Breast epithelium (tissue), 4 donors: ENCODE measurements at regions not wholly inside any gene's neighbourhood (a gene's known extent, or its start where the extent isn't known, plus 50 kb on each side); places are given as distances from the start of the nearest gene placed in this dataset.

ENCODE experiments used
- DNase-seq, 2 donors: peaks; one replicate each; pipeline ENCODE4 v3.0.0-alpha.2; 2019; ENCODE audit warnings: low spot score in 2 of 2
- H3K27ac ChIP-seq, 2 donors: fragments of 200-600 bp; sonication (generic) in 1 of 2; one replicate each; pipeline ENCODE4 v1.5.1; 2016 to 2019; ENCODE audit warnings: mild to moderate bottlenecking in 1 of 2
- H3K27me3 ChIP-seq, 2 donors: fragments of 200-600 bp; sonication (generic) in 1 of 2; one replicate each; pipeline versions ENCODE4 v1.5.1 to v1.6.0; 2017 to 2019; ENCODE audit warnings: control low read depth in 1 of 2, mild to moderate bottlenecking in 1 of 2
- H3K36me3 ChIP-seq: fragments of 200-600 bp; one replicate; pipeline ENCODE4 v1.5.1; 2019
- H3K4me1 ChIP-seq, 2 donors: fragments of 200-600 bp; sonication (generic); one replicate each; pipeline ENCODE4 v1.5.1; 2016 to 2019; ENCODE audit warnings: control low read depth in 1 of 2
- H3K4me3 ChIP-seq, 3 donors: fragments of 200-600 bp; sonication (generic); 1 replicate in 2 of 3; 2 replicates in 1 of 3; pipeline ENCODE4 v1.5.1; 2016 to 2019; ENCODE audit warnings: mild to moderate bottlenecking in 3 of 3, moderate library complexity in 2 of 3
- H3K9me3 ChIP-seq, 2 donors: fragments of 200-600 bp; sonication (generic) in 1 of 2; one replicate each; pipeline ENCODE4 v1.5.1; 2016 to 2019; ENCODE audit warnings: control low read depth in 1 of 2
- CTCF ChIP-seq, 3 donors: fragments of 450-650 bp; IDR thresholded peaks; one replicate each; pipeline ENCODE4 v1.5.1; 2016 to 2017; ENCODE audit warnings: antibody characterized with exemption in 3 of 3, mild to moderate bottlenecking in 3 of 3, moderate library complexity in 3 of 3
- POLR2A ChIP-seq: fragments of 450-650 bp; IDR thresholded peaks from one replicate; pipeline ENCODE4 v1.6.1; 2016; ENCODE audit warnings: antibody characterized with exemption, mild to moderate bottlenecking, moderate library complexity
- POLR2AphosphoS5 ChIP-seq, 3 donors: sonication (generic); formaldehyde crosslinking; IDR thresholded peaks; one replicate each; pipeline ENCODE4 v1.6.1; 2017; ENCODE audit warnings: antibody characterized with exemption in 3 of 3
- intact Hi-C: fragments of 100-400 bp; cut with DNase I; formaldehyde crosslinking; loops from one replicate; pipeline ENCODE4 v1.15.1; 2023; ENCODE audit warnings: low total_unique reads

- Histone ChIP-seq H3K4me1 (no peaks in the 10 kb centered on the region), H3K9me3 (no peaks in the 10 kb centered on the region), H3K27ac (no peak overlapping the region), H3K27me3 (no peaks in the 10 kb centered on the region), H3K36me3 (no peaks in the 10 kb centered on the region), H3K4me3 (no peak overlapping the region)
- TF ChIP-seq POLR2A = no peak
- TF ChIP-seq POLR2AphosphoS5 (IDR thresholded peaks at IDR 0.05) = no peak
- no peak for TF ChIP-seq CTCF (IDR thresholded peaks at IDR 0.05)
- no peak for DNase-seq
- intact Hi-C loops = no loop called here
Measured at GRCh38 chr11:87966694-87967093, 208.5 kb downstream of the RAB38 start.

- Histone ChIP-seq H3K27ac (no peak overlapping the region), H3K27me3 (no peaks in the 10 kb centered on the region), H3K36me3 (no peaks in the 10 kb centered on the region), H3K9me3 (no peaks in the 10 kb centered on the region), H3K4me1 (no peaks in the 10 kb centered on the region), H3K4me3 (no peak overlapping the region)
- TF ChIP-seq POLR2AphosphoS5 (IDR thresholded peaks at IDR 0.05) (no peak), POLR2A (no peak), CTCF (IDR thresholded peaks at IDR 0.05) (no peak)
- DNase-seq = no peak
- intact Hi-C loops = no loop called here
Measured at GRCh38 chr11:87966216-87966615, 209.0 kb downstream of the RAB38 start.

GRCh38 chr11:87961606-87962005, 213.6 kb downstream of the RAB38 start:
- Histone ChIP-seq H3K27ac (no peak overlapping the region), H3K9me3 (no peaks in the 10 kb centered on the region), H3K4me1 (no peaks in the 10 kb centered on the region), H3K4me3 (no peak overlapping the region), H3K36me3 (no peaks in the 10 kb centered on the region), H3K27me3 (no peaks in the 10 kb centered on the region)
- intact Hi-C loops = no loop called here
- no peak for TF ChIP-seq POLR2AphosphoS5 (IDR thresholded peaks at IDR 0.05)
- TF ChIP-seq POLR2A = no peak
- DNase-seq = no peak

GRCh38 chr11:87957961-87958360, 217.3 kb downstream of the RAB38 start:
- no peaks in the 10 kb centered on the region for H3K9me3 ChIP-seq
- H3K27ac ChIP-seq = no peak overlapping the region
- no peaks in the 10 kb centered on the region for H3K27me3 ChIP-seq
- H3K4me1 ChIP-seq = no peaks in the 10 kb centered on the region
- no peak for DNase-seq
- H3K36me3 ChIP-seq = no peaks in the 10 kb centered on the region
- no peak for TF ChIP-seq CTCF (IDR thresholded peaks at IDR 0.05)
- TF ChIP-seq POLR2A = no peak
- no peak for TF ChIP-seq POLR2AphosphoS5 (IDR thresholded peaks at IDR 0.05)
- intact Hi-C loops = no loop called here
- no peak overlapping the region for H3K4me3 ChIP-seq

- intact Hi-C loops = no loop called here
- Histone ChIP-seq H3K27ac (no peak overlapping the region), H3K27me3 (no peaks in the 10 kb centered on the region), H3K4me1 (no peaks in the 10 kb centered on the region), H3K36me3 (no peaks in the 10 kb centered on the region), H3K9me3 (no peaks in the 10 kb centered on the region), H3K4me3 (no peak overlapping the region)
- no peak for TF ChIP-seq CTCF (IDR thresholded peaks at IDR 0.05)
- no peak for TF ChIP-seq POLR2A
- TF ChIP-seq POLR2AphosphoS5 (IDR thresholded peaks at IDR 0.05) = no peak
- no peak for DNase-seq
Measured at GRCh38 chr11:87954476-87954875, 220.8 kb downstream of the RAB38 start.

- Histone ChIP-seq H3K9me3 (no peaks in the 10 kb centered on the region), H3K27me3 (no peaks in the 10 kb centered on the region), H3K27ac (no peak overlapping the region), H3K4me3 (no peak overlapping the region), H3K36me3 (no peaks in the 10 kb centered on the region), H3K4me1 (no peaks in the 10 kb centered on the region)
- TF ChIP-seq CTCF (IDR thresholded peaks at IDR 0.05) (no peak), POLR2AphosphoS5 (IDR thresholded peaks at IDR 0.05) (no peak), POLR2A (no peak)
- DNase-seq = no peak
- intact Hi-C loops = no loop called here
Measured at GRCh38 chr11:87942786-87943185, 232.5 kb downstream of the RAB38 start.
